HUDEP-2 (cell line): ENCODE measurements at regions not wholly inside any gene's neighbourhood (a gene's known extent, or its start where the extent isn't known, plus 50 kb on each side); places are given as distances from the start of the nearest gene placed in this dataset.
"Not testable (repeated sequence)": the region's sequence is repeated elsewhere in the genome, so short reads cannot be mapped to it uniquely, and the experiment has no call there.

Experiments used
- DNase-seq, 76 experiments: peaks; one replicate each; lab custom pipeline; 2025; ENCODE audit not compliant: unreplicated experiment in 76 of 76; lab: John Stamatoyannopoulos, UW

DNA sequence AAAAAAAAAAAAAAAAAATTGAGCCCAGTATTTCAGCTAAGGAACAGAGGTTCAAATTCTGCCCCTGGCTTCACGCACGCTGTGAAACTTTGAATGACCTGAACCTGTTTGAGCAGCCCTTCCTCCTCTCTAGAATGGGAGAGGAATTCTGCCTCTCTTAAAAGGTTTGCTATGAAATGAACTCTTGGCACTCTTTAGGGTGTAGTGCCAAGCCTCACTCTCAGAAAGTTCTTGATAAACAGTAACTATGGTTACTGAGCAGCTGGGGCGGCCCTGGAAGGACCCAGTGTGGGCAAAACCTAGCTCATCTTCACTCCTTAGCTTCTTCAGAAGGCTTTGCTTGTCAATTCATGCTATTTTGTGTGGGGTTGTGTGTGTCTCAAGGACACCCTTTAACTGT is 73.7 kb downstream of the GEMIN8 start:
- no peak for DNase-seq

DNA sequence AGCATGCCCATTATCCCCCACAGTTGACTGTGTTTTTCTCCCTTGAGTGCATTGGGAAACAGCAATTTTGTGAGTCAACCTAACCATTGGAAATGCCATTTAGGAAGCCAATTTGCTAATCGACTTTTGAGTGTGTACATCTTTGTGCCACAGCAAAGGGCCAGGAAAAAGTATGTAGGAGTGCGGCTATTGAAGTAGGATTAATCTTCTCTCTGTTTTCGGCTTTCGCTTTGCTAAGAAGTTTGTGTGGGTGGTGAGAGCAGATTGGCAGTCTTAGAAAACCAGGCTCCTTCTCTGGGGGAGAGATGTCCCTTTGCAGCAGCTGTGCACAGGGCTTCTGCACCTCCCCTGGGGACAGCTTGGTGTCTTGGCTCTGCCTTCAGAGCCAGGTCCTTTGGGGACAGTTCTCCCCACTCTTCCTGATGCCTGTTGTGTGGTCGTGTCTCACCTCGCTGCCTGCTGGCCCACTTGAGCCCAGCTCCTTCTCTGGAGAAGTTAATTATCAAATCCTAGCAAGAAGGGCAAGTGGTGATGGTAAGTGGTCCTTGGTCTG is 74.5 kb downstream of the GEMIN8 start:
- DNase-seq: no peak

DNA sequence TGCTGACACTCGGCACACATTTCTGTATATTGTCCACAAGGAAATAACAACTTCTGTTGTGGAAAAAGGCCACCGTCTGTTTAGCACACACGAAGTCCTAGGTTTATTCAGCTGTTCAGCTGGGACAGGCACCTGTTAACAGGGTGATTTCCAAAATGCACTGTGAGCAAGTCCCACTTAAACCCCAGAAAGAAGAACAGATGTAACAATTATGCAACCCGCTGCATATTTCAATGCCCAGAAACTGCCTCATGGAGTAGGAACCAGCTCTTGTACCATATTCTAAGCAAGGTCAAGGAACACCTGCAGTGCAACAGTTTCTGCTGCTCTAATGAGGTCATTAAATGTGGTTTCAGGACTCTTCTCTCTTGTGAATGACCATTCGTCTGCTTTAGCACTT is 77.1 kb downstream of the GEMIN8 start:
- DNase-seq: no peak

DNA sequence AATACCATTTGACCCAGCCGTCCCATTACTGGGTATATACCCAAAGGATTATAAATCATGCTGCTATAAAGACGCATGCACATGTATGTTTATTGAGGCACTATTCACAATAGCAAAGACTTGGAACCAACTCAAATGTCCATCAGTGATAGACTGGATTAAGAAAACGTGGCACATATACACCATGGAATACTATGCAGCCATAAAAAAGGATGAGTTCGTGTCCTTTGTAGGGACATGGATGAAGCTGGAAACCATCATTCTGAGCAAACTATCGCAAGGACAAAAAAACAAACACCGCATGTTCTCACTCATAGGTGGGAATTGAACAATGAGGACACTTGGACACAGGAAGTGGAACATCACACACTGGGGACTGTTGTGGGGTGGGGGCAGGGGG is 83.5 kb downstream of the GEMIN8 start:
- DNase-seq: not testable (repeated sequence)

DNA sequence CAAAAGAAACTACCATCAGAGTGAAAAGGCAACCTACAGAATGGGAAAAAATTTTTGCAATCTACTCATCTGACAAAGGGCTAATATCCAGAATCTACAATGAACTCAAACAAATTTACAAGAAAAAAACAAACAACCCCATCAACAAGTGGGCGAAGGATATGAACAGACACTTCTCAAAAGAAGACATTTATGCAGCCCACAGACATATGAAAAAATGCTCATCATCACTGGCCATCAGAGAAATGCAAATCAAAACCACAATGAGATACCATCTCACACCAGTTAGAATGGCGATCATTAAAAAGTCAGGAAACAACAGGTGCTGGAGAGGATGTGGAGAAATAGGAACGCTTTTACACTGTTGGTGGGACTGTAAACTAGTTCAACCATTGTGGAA is 83.9 kb downstream of the GEMIN8 start:
- DNase-seq: not testable (repeated sequence)

DNA sequence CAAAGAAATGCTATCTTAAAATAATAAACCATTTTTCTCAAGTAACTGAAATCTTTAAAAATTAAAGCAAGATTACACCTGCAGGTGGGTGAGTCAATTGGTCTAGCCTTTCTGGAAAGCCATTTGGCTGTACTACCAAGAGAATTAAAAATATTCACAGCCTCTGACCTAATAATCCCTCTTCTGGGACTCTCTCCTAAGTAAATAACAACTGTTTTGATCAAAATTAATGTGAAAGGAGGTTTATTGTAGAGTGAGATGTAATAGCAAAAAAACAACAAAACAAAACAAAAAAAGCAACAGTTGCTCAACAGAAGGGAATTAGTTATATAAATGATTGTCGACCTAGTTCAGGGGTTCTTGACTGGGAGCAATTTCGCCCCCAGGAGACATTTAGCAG is 89.0 kb downstream of the GEMIN8 start:
- DNase-seq: no peak

DNA sequence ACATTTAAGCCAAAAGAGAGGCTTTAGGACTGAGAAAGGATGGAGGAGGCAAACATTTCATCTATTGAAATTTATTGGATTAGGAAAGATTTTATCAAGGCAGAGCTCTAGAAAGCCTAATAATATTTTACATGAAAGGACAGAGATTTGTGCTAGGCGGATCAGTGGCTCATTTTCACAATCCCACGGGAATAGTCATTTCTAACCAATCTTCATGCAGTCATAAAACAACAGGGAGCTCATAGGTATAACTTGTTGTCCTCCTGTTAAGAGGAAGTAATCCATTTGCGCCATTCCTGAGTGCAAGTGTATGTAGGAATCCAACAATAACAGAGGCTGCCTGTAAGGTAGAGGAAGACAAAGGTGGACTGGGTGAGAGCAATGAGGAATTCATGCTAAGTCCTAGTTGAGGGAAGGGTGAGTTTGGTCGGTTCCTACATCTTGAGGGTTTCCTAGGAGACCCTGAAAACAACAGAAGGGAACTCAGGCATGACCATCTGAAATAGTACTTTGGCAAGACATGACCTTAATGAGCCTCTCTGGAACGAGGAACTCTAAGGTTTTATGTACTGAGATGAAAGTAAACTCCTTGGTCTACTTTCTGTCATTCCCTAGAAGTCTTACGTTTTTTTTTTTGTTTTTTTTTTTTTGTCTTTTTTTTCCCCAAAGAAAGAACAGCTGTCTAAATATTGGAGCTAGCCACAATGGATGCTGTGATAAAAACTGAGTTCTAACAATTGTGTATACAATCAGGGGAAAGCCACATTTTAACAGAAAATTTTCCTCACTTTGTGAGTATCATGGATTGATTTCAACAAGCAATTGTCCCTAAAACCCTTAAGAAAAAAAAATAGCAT is 89.7 kb downstream of the GEMIN8 start:
- no peak for DNase-seq

DNA sequence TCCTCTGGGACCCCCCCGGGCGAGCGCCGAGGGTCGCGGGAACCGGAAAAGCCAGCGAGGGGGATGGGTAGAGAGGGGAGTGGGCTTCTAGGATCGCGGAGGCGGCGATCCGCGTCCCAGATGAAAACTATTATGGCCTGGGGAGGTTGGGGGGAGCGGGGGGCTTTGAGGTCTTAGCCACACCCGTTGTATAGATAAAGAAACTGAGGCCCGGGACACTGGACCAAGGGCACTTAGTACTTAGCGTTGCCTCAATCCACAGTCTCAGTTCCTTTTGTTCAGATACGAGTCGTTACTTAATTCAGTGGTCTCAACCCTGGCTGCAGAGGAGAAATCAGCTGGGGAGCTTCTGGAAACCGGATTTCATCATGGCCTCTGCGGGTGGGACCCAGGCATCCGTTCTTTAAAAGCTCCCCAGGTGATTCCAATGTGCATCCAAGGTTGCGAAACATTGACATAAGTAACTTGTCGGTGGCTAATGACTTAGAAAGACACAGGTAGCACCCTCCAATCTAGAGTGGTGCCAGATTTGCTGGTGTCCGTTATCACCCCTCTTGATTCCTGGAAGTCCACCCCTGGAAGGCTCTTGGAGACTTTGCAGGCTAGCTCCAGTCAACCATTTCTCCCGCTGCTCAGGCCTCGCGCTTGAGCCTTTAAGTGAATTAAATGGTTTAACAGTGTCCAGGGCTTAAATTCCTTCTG is 90.7 kb downstream of the GEMIN8 start:
- no peak for DNase-seq

DNA sequence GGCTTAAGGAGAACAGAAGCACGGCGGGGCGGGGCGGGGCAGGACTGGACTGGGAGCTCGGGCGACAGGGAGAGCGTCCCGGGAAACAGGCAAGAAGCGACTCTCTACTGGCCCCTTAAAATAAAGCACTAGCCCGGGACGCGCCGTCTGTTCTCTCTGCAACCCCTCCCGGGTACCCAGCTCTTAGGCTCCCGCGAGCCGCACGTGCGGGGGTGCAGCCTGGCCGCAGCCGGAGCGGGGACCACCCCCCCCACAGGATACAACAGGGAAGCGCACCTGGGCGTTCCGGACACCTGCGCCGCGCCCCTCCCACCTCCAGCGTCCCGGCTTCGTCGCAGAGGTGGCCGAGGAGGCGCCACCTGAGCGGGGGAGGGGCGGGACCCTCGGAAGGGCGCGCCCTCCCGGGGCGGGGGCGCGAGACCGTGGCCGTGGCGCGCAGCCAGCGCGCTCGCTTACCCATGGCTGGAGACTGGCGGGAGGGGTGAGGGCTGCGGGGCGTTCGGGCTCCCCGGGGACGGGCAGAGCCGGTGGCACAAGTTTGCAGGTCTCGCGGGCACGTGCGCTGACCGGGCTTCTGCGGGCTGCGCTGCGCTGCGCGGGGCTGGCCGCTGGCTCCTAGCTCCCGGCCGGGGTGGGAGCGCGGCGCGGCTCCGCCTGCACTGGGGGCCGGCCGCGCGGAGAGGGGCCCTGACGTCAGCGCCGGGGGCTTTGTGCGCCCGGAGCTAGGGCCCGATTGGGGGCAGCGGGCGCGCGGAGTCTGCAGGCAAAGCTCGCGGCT is 91.5 kb downstream of the GEMIN8 start:
- DNase-seq: no peak

DNA sequence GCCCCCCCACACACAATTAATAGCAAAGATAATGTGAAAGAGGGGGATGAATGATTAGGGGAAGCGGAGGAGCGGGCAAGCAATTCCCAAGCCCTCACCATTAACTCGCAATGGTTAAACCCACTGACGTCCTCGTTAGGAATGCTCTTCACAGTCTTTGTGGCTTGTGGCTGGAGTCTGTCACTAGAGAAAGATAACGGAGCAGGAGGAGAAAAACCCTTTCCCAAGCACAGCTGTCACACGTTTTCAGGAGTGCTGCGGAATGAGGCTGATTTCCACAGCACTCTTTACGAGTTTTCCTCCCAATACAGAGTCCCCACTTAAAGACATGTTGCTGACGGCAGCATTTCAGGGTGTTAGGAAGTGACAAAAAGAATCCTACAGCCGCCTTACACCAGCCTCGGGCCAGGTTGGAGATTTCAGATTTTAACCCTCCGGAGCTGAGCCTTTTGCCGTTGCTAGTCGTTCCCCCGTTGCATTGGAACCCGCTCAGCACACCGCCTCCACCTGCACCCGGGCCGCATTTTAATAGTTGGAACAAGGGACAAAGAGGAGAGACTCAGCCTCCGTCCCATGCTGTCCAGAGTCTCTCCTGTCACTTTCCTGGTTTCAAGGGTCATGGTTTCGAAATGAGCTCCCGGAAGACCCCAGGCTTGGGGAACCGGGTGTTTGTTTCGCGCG is 92.2 kb downstream of the GEMIN8 start:
- no peak for DNase-seq

DNA sequence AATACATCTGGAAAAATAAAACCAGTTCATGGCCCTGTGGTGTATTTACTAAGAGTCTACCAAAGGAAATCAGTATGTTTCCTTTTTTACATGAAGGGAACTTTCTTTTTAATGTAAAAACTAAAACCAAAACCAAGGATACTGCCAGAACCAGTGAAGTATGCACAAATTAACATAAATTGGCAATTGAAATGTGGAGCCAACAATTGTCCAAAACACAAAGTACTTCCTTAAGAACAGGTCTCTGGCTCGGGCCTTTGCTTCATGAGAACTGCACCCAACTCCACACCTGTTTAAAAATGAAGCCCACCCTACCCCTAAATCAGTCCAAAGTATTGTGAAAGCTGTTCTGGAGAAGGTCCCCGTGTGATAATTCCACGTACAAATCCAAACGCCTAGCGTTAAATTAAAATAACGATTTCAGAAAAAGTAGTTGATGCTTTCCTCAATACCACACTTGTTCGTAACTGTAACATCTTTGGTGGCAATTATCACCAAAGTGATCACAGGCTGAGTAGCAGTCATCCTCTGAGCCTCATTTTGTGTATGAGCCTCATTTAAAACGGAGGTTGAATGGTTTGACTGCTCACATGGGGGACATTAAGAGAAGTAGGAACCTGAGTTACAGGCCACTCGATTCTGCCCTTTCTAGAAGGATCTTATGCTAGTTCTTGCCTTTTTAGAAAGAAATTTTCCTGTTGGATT is 93.0 kb downstream of the GEMIN8 start:
- no peak for DNase-seq

DNA sequence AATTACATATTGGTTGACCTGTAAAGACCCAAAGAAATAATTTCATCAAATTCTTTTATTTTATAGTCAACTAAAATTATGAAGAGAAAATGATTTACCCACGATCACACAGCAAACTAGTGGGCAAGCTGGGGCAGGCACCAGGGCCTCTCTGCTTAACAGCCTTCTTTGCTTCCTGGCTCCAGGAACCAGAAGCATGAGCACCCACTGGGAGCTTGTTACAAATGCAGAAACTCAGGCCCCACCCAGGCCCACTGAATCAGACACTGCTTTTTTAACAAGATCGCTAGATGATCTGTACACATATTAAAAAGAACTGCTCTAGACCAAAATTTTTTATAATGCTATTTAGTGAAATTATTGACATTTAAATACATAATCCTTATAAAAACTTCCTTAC is 95.0 kb downstream of the GEMIN8 start:
- DNase-seq: no peak

DNA sequence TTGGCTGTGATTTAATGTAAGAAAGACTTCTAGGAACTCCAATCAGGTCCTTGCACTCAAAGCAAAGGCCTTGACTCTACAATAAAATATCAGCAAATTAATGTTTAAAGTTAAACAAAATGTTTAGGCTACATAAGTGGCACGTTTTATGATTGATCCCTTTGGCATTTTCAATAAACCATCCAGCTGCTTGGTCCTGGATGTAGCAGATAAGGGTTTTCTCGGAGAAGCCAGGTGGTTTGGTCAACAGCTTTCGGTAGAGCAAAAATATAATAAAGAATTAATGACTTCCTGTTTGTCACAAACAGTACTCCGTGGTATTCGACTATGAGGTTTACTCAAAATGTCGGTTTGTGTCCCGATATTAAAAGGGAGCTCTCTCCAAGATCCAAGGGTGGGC is 95.8 kb downstream of the GEMIN8 start:
- no peak for DNase-seq

DNA sequence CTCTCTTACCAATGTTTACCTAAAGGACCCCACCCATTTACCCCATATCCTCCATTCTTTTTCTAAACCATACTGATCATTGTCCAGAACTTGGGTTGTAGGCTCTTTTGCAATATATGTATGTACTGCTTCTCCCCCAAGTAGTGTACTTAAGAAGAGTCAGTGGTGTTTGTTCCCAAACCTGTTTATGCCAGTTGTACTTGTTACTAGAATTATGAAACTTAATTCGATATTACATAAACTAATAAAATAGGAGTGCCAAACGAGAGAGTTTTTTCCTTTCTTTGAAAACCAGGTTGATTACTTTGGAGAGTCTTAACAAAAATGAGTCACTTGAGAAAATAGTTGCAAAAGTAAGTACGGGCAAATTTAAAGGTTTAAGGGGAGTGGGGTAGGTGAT is 96.3 kb downstream of the GEMIN8 start:
- no peak for DNase-seq

DNA sequence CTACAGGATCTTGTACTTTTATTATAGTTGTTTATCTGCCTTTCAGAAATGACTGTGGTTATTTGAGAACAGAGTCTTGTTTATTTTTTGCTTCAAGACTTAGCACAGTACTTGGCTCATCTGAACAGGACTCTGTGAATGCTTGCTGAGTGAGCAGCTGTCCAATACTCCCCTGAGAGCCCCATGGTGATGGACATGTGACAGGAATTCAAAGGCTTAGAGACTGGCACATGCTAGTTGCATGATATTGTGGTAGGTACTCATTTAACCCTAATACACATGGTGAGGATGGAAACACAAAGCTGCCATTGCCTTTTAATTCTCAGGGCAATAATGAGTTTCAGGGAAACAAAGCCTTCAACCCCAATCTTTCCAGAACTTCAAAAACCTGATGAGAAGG is 97.3 kb downstream of the GEMIN8 start:
- no peak for DNase-seq

DNA sequence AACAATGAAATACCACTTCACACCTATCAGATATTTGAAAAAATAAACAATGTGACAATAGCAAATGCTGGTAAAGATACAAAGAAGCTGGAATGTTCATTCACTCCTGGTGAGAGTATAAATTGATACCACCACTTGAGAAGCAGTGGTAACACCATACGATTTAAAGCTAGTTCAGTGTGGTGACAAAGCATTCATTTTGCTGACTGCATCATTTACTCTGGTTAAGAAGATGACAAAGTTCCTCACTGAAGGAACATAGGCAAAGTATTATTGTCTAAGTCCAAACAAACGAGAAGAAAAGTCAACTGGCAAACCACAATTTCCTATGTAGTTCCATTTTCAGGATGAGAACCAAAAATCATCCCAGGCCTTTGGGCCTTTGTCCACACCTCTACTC is 102.5 kb downstream of the GEMIN8 start:
- no peak for DNase-seq

DNA sequence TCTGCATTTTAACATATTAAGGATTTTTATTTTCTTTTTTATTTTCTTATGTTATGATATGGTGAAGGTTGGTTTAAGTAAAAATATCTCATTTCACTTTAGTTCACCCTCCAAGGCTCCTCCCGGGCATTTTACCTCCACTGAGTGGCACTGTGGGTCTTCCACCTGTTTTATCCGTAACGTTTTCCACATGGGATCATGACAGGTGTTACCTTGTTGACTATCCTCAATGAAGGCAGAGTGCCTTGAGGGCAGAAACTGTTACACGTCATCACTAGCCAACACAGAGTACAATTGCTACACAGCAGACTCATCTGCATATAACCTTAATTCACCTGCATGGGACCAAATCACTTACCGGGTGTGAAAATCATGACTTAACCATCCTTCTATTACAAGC is 105.8 kb downstream of the GEMIN8 start:
- no peak for DNase-seq

DNA sequence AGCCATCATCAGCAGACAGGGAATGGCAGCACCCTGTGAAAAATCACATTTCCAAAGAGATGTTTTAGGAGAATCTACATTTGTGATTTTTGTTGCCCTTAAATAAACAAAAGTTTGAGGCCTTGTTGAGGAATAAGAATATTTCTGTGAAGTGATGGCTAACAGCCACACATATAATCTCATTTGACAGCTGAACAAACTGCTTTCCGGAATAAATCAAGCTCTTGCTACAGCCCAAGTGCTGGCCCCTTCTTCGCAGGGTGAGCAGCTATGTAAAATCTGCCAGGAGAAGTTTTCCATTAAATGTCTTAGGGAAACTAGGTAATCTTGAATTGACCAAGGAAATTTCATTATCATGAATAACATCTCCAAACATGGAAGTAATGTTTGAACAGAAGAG is 106.4 kb upstream of the GPM6B start:
- no peak for DNase-seq

DNA sequence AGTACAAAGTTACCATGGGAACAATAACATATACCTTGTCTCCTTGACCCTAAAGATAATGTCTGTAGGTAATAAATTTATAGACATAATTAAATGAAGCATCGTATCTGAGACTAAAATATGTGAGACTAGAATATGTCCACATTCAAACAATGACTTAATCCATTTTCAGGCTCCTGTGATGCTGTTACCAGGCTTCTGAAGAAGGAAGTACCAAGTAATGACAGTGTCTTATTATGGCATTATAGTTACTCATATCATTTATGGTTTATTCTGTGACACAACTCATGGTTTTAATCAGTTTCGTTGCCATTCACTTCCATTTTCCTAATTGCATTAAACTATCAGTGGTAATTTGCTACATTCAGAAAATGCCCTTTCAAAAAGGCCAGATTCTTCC is 100.6 kb upstream of the GPM6B start:
- DNase-seq: no peak

DNA sequence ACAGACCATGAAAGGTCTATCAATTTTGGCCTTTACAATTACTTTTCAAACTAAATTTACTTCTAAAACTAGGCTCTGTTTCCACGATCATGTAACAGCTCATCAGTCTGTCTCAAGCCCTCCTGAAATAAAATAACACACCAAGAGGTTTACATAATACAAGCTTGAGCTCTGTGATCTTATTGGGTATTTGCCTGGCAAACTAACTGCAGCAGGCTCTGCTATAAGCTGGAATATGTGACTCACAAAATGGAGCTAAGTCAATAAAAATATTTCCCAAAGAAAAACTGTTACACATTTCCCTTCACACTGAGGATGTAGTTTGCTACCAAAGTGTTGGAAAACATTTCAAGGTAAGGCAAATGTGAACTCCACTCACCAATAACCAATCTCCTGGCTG is 94.7 kb upstream of the GPM6B start:
- DNase-seq: no peak
